Activated naive CD4-positive, alpha-beta T cell treated with anti-CD3 and anti-CD28 coated beads for 36 hours (primary cell): ENCODE measurements at regions not wholly inside any gene's neighbourhood (a gene's known extent, or its start where the extent isn't known, plus 50 kb on each side); places are given as distances from the start of the nearest gene placed in this dataset.

Source experiments
- CTCF ChIA-PET: fragments of 350-600 bp; sonication (Branson Sonifier 250); formaldehyde crosslinking; loops from one replicate; lab custom pipeline; 2021; ENCODE audit warnings: antibody characterized with exemption; lab: Charles Lee
- DNase-seq: peaks from one replicate; pipeline ENCODE4 v3.0.0-alpha.2; 2020
- H3K27ac Mint-ChIP-seq: one replicate; pipeline ENCODE4 v1.8.0; 2021; ENCODE audit warnings: mild to moderate bottlenecking, mixed read lengths
- H3K27me3 Mint-ChIP-seq: one replicate; pipeline ENCODE4 v1.8.0; 2021; ENCODE audit warnings: low read depth, mixed read lengths
- H3K36me3 Mint-ChIP-seq: one replicate; pipeline ENCODE4 v1.8.0; 2021; ENCODE audit warnings: low read depth, mixed read lengths
- H3K4me1 Mint-ChIP-seq: one replicate; pipeline ENCODE4 v1.8.0; 2021; ENCODE audit warnings: low read depth, mixed read lengths
- H3K4me3 Mint-ChIP-seq: one replicate; pipeline ENCODE4 v1.8.0; 2021; ENCODE audit warnings: mild to moderate bottlenecking, moderate library complexity, mixed read lengths
- H3K9me3 Mint-ChIP-seq: one replicate; pipeline ENCODE4 v1.8.0; 2021; ENCODE audit warnings: mixed read lengths
- intact Hi-C: fragments of 100-400 bp; cut with micrococcal nuclease; formaldehyde crosslinking; loops from one replicate; pipeline ENCODE4 v1.15.1; 2023

- CTCF ChIA-PET, result no interaction called here
- Mint-ChIP-seq H3K27ac (no peak overlapping the region), H3K4me3 (no peak overlapping the region), H3K4me1 (no peaks in the 10 kb centered on the region), H3K9me3 (no peaks in the 10 kb centered on the region), H3K27me3 (peaks cover 15% of the 10 kb centered on the region), H3K36me3 (no peaks in the 10 kb centered on the region)
- intact Hi-C loops, result no loop called here
- DNase-seq, result no peak
Observed at GRCh38 chr3:70863049-70863448, 550.6 kb upstream of the MDFIC2 start.

- CTCF ChIA-PET, result no interaction called here
- no peak overlapping the region for H3K4me3 Mint-ChIP-seq
- peaks cover 15% of the 10 kb centered on the region for H3K27me3 Mint-ChIP-seq
- no peak overlapping the region for H3K27ac Mint-ChIP-seq
- H3K36me3 Mint-ChIP-seq, result no peaks in the 10 kb centered on the region
- no peaks in the 10 kb centered on the region for H3K9me3 Mint-ChIP-seq
- no peak for DNase-seq
- intact Hi-C loops, result no loop called here
- peaks cover 5% of the 10 kb centered on the region for H3K4me1 Mint-ChIP-seq
Observed at GRCh38 chr3:70861855-70862254, 549.4 kb upstream of the MDFIC2 start.

- Mint-ChIP-seq H3K36me3 (no peaks in the 10 kb centered on the region), H3K4me3 (no peak overlapping the region), H3K4me1 (peaks cover 12% of the 10 kb centered on the region), H3K9me3 (no peaks in the 10 kb centered on the region), H3K27me3 (peaks cover 15% of the 10 kb centered on the region), H3K27ac (no peak overlapping the region)
- no peak for DNase-seq
- CTCF ChIA-PET, result no interaction called here
- intact Hi-C loops, result no loop called here
Observed at GRCh38 chr3:70861234-70861633, 548.8 kb upstream of the MDFIC2 start.

GRCh38 chr3:70857916-70858315 lies 545.5 kb upstream of the MDFIC2 start:
- intact Hi-C loops, result loop anchor here (2.0 to 5.0 kb wide), 7 partner anchors 123 to 729 kb away; no protein-coding TSS in a partner anchor
- peaks cover 20% of the 10 kb centered on the region for H3K27me3 Mint-ChIP-seq
- CTCF ChIA-PET, result interaction anchor here (0.7 kb wide), 1 partner anchor 1362 kb away, joined by 4 read pairs; no protein-coding TSS in a partner anchor
- H3K36me3 Mint-ChIP-seq, result no peaks in the 10 kb centered on the region
- peaks cover 28% of the 10 kb centered on the region for H3K4me1 Mint-ChIP-seq
- H3K4me3 Mint-ChIP-seq, result no peak overlapping the region
- no peak for DNase-seq
- no peak overlapping the region for H3K27ac Mint-ChIP-seq
- no peaks in the 10 kb centered on the region for H3K9me3 Mint-ChIP-seq

- CTCF ChIA-PET, result interaction anchor here (0.6 to 0.9 kb wide), 3 partner anchors 16 to 1019 kb away, joined by 3 to 5 read pairs (median 3); no protein-coding TSS in a partner anchor
- Mint-ChIP-seq H3K4me1 (peaks cover 28% of the 10 kb centered on the region), H3K36me3 (no peaks in the 10 kb centered on the region), H3K27me3 (peaks cover 23% of the 10 kb centered on the region), H3K27ac (no peak overlapping the region), H3K4me3 (no peak overlapping the region), H3K9me3 (no peaks in the 10 kb centered on the region)
- intact Hi-C loops, result loop anchor here (1.0 to 5.0 kb wide), 8 partner anchors 84 to 731 kb away; no protein-coding TSS in a partner anchor
- peak; percentile 10 for DNase-seq
Observed at GRCh38 chr3:70856414-70857162, 544.1 kb upstream of the MDFIC2 start.

- no peaks in the 10 kb centered on the region for H3K9me3 Mint-ChIP-seq
- CTCF ChIA-PET, result no interaction called here
- no peak for DNase-seq
- no peak overlapping the region for H3K27ac Mint-ChIP-seq
- H3K36me3 Mint-ChIP-seq, result no peaks in the 10 kb centered on the region
- no peak overlapping the region for H3K4me3 Mint-ChIP-seq
- intact Hi-C loops, result loop anchor here (5.0 kb wide), 4 partner anchors 232 to 732 kb away; no protein-coding TSS in a partner anchor
- peaks cover 28% of the 10 kb centered on the region for H3K4me1 Mint-ChIP-seq
- H3K27me3 Mint-ChIP-seq, result peaks cover 15% of the 10 kb centered on the region
Observed at GRCh38 chr3:70855149-70855548, 542.7 kb upstream of the MDFIC2 start.

GRCh38 chr3:70854108-70854507 lies 541.7 kb upstream of the MDFIC2 start:
- DNase-seq, result no peak
- CTCF ChIA-PET, result interaction anchor here (0.6 kb wide), 1 partner anchor 691 kb away, joined by 3 read pairs; no protein-coding TSS in a partner anchor
- H3K36me3 Mint-ChIP-seq, result no peaks in the 10 kb centered on the region
- no peak overlapping the region for H3K4me3 Mint-ChIP-seq
- no peak overlapping the region for H3K27ac Mint-ChIP-seq
- H3K4me1 Mint-ChIP-seq, result peaks cover 28% of the 10 kb centered on the region
- H3K27me3 Mint-ChIP-seq, result peaks cover 10% of the 10 kb centered on the region
- intact Hi-C loops, result no loop called here
- no peaks in the 10 kb centered on the region for H3K9me3 Mint-ChIP-seq

GRCh38 chr3:70853161-70853944 lies 540.9 kb upstream of the MDFIC2 start:
- Mint-ChIP-seq H3K4me1 (peaks cover 28% of the 10 kb centered on the region), H3K27ac (no peak overlapping the region), H3K36me3 (no peaks in the 10 kb centered on the region), H3K4me3 (no peak overlapping the region), H3K9me3 (no peaks in the 10 kb centered on the region), H3K27me3 (peaks cover 14% of the 10 kb centered on the region)
- intact Hi-C loops, result no loop called here
- CTCF ChIA-PET, result interaction anchor here (0.6 kb wide), 1 partner anchor 382 kb away, joined by 3 read pairs; no protein-coding TSS in a partner anchor
- no peak for DNase-seq

- Mint-ChIP-seq H3K36me3 (no peaks in the 10 kb centered on the region), H3K27ac (no peak overlapping the region), H3K27me3 (peaks cover 17% of the 10 kb centered on the region), H3K4me3 (no peak overlapping the region), H3K9me3 (no peaks in the 10 kb centered on the region), H3K4me1 (peaks cover 9% of the 10 kb centered on the region)
- CTCF ChIA-PET, result interaction anchor here (0.6 kb wide), 1 partner anchor 803 kb away, joined by 3 read pairs; no protein-coding TSS in a partner anchor
- no peak for DNase-seq
- intact Hi-C loops, result no loop called here
Observed at GRCh38 chr3:70849911-70850699, 537.7 kb upstream of the MDFIC2 start.

- Mint-ChIP-seq H3K36me3 (no peaks in the 10 kb centered on the region), H3K27ac (no peak overlapping the region), H3K27me3 (no peaks in the 10 kb centered on the region), H3K4me1 (peaks cover 2% of the 10 kb centered on the region), H3K9me3 (no peaks in the 10 kb centered on the region), H3K4me3 (no peak overlapping the region)
- CTCF ChIA-PET, result interaction anchor here (0.6 kb wide), 1 partner anchor 16 kb away, joined by 5 read pairs; no protein-coding TSS in a partner anchor
- DNase-seq, result no peak
- intact Hi-C loops, result no loop called here
Observed at GRCh38 chr3:70840106-70840870, 527.9 kb upstream of the MDFIC2 start.

- Mint-ChIP-seq H3K27me3 (no peaks in the 10 kb centered on the region), H3K27ac (no peak overlapping the region), H3K4me3 (no peak overlapping the region), H3K9me3 (no peaks in the 10 kb centered on the region), H3K4me1 (no peaks in the 10 kb centered on the region), H3K36me3 (no peaks in the 10 kb centered on the region)
- intact Hi-C loops, result no loop called here
- CTCF ChIA-PET, result no interaction called here
- no peak for DNase-seq
Observed at GRCh38 chr3:70833239-70833960, 521.0 kb upstream of the MDFIC2 start.
